ENCODE measurements at regions not wholly inside any gene's neighbourhood (a gene's known extent, or its start where the extent isn't known, plus 50 kb on each side); places are given as distances from the start of the nearest gene placed in this dataset.

- DNase-seq: no peak
- H3K9me3 ChIP-seq: no peaks in the 10 kb centered on the region
- intact Hi-C loops (cut with DNase I): no loop called here
- no peaks in the 10 kb centered on the region for H3K36me3 ChIP-seq (ENCODE audit: insufficient read depth in 1 of 2, low read depth in 1 of 2)
- no peak overlapping the region for H3K27ac ChIP-seq
- no peaks in the 10 kb centered on the region for H3K4me1 ChIP-seq
- no peak for TF ChIP-seq CTCF (IDR thresholded peaks at IDR 0.05)
- no peak overlapping the region for H3K4me3 ChIP-seq
- no peak for ATAC-seq
- H3K27me3 ChIP-seq (ENCODE audit: insufficient read depth in 3 of 3, low read length in 2 of 3): no peaks in the 10 kb centered on the region
These were observed 668.7 kb downstream of the PCDH17 start for GRCh38 chr13:58300224-58300623.

GRCh38 chr13:58300974-58301681, 669.6 kb downstream of the PCDH17 start:
- H3K4me3 ChIP-seq: no peak overlapping the region
- H3K27me3 ChIP-seq (ENCODE audit: insufficient read depth in 3 of 3, low read length in 2 of 3): no peaks in the 10 kb centered on the region
- ATAC-seq (no peak), DNase-seq (no peak)
- intact Hi-C loops (cut with DNase I): no loop called here
- H3K36me3 ChIP-seq (ENCODE audit: insufficient read depth in 1 of 2, low read depth in 1 of 2): no peaks in the 10 kb centered on the region
- WGBS, 3 donors: 86 to 96% (median 91%) methylated on average over 1 of the region's 1 CpG
- H3K4me1 ChIP-seq: no peaks in the 10 kb centered on the region
- no peak overlapping the region for H3K27ac ChIP-seq
- H3K9me3 ChIP-seq: no peaks in the 10 kb centered on the region
- TF ChIP-seq CTCF (IDR thresholded peaks at IDR 0.05): no peak

GRCh38 chr13:58302349-58302748, 670.8 kb downstream of the PCDH17 start:
- Histone ChIP-seq H3K4me1 (no peaks in the 10 kb centered on the region), H3K27me3 (ENCODE audit: insufficient read depth in 3 of 3, low read length in 2 of 3) (no peaks in the 10 kb centered on the region), H3K27ac (no peak overlapping the region), H3K36me3 (ENCODE audit: insufficient read depth in 1 of 2, low read depth in 1 of 2) (no peaks in the 10 kb centered on the region), H3K4me3 (no peak overlapping the region), H3K9me3 (no peaks in the 10 kb centered on the region)
- TF ChIP-seq CTCF (IDR thresholded peaks at IDR 0.05): no peak
- ATAC-seq (no peak), DNase-seq (no peak)
- intact Hi-C loops (cut with DNase I): no loop called here
- 68 to 75% (median 73%) methylated on average over 2 of the region's 2 CpGs for WGBS, 3 donors

- no peaks in the 10 kb centered on the region for H3K9me3 ChIP-seq
- H3K36me3 ChIP-seq (ENCODE audit: insufficient read depth in 1 of 2, low read depth in 1 of 2): no peaks in the 10 kb centered on the region
- intact Hi-C loops (cut with DNase I): no loop called here
- no peaks in the 10 kb centered on the region for H3K27me3 ChIP-seq (ENCODE audit: insufficient read depth in 3 of 3, low read length in 2 of 3)
- H3K4me1 ChIP-seq: no peaks in the 10 kb centered on the region
- DNase-seq (no peak), ATAC-seq (no peak)
- TF ChIP-seq CTCF (IDR thresholded peaks at IDR 0.05): no peak
- WGBS, 3 donors: 89 to 100% (median 97%) methylated on average over 1 of the region's 1 CpG
- H3K4me3 ChIP-seq: no peak overlapping the region
- H3K27ac ChIP-seq: no peak overlapping the region
These were observed 674.5 kb downstream of the PCDH17 start for GRCh38 chr13:58306062-58306461.

- Histone ChIP-seq H3K36me3 (ENCODE audit: insufficient read depth in 1 of 2, low read depth in 1 of 2) (no peaks in the 10 kb centered on the region), H3K27ac (no peak overlapping the region), H3K4me3 (no peak overlapping the region), H3K27me3 (ENCODE audit: insufficient read depth in 3 of 3, low read length in 2 of 3) (no peaks in the 10 kb centered on the region), H3K9me3 (no peaks in the 10 kb centered on the region), H3K4me1 (no peaks in the 10 kb centered on the region)
- DNase-seq (no peak), ATAC-seq (no peak)
- WGBS, 3 donors: 81 to 92% (median 88%) methylated on average over 2 of the region's 2 CpGs
- TF ChIP-seq CTCF (IDR thresholded peaks at IDR 0.05): no peak
- intact Hi-C loops (cut with DNase I): no loop called here
These were observed 681.7 kb downstream of the PCDH17 start for GRCh38 chr13:58313219-58313618.

All from psoas muscle (tissue), 7 donors.